ENCODE measurements at regions not wholly inside any gene's neighbourhood (a gene's known extent, or its start where the extent isn't known, plus 50 kb on each side); places are given as distances from the start of the nearest gene placed in this dataset.
"Not testable (repeated sequence)": the region's sequence is repeated elsewhere in the genome, so short reads cannot be mapped to it uniquely, and the experiment has no call there.

GRCh38 chr21:13893617-13894016 lies 284.0 kb downstream of the POTED start:
- not testable (repeated sequence) for H3K4me1 ChIP-seq (ENCODE audit: control insufficient read depth, insufficient read depth, low read length); DNase-seq (ENCODE audit: low read depth); H3K27me3 ChIP-seq (replicated peaks; ENCODE audit: control insufficient read depth, insufficient read depth, low read length); H3K9ac ChIP-seq (ENCODE audit: low read length); H3K9me3 ChIP-seq (ENCODE audit: control insufficient read depth, low read length); H3K4me3 ChIP-seq (ENCODE audit: low read length); H3K36me3 ChIP-seq (ENCODE audit: control insufficient read depth, insufficient read depth, low read length, severe bottlenecking)

- not testable (repeated sequence) for H3K4me1 ChIP-seq (ENCODE audit: control insufficient read depth, insufficient read depth, low read length); H3K9me3 ChIP-seq (ENCODE audit: control insufficient read depth, low read length); H3K4me3 ChIP-seq (ENCODE audit: low read length); DNase-seq (ENCODE audit: low read depth); H3K27me3 ChIP-seq (replicated peaks; ENCODE audit: control insufficient read depth, insufficient read depth, low read length); H3K36me3 ChIP-seq (ENCODE audit: control insufficient read depth, insufficient read depth, low read length, severe bottlenecking); H3K9ac ChIP-seq (ENCODE audit: low read length)
Observed at GRCh38 chr21:13893025-13893424, 283.4 kb downstream of the POTED start.

GRCh38 chr21:13892146-13892751 lies 282.7 kb downstream of the POTED start:
- not testable (repeated sequence) for H3K9me3 ChIP-seq (ENCODE audit: control insufficient read depth, low read length); H3K4me3 ChIP-seq (ENCODE audit: low read length); H3K9ac ChIP-seq (ENCODE audit: low read length); H3K27me3 ChIP-seq (replicated peaks; ENCODE audit: control insufficient read depth, insufficient read depth, low read length); H3K4me1 ChIP-seq (ENCODE audit: control insufficient read depth, insufficient read depth, low read length); H3K36me3 ChIP-seq (ENCODE audit: control insufficient read depth, insufficient read depth, low read length, severe bottlenecking); DNase-seq (ENCODE audit: low read depth)

- H3K9ac ChIP-seq (ENCODE audit: low read length); H3K4me3 ChIP-seq (ENCODE audit: low read length); DNase-seq (ENCODE audit: low read depth): not testable (repeated sequence)
Observed at GRCh38 chr21:13889176-13889575, 279.6 kb downstream of the POTED start.

GRCh38 chr21:13883641-13884395 lies 274.2 kb downstream of the POTED start:
- DNase-seq (ENCODE audit: low read depth); H3K9ac ChIP-seq (ENCODE audit: low read length); H3K36me3 ChIP-seq (ENCODE audit: control insufficient read depth, insufficient read depth, low read length, severe bottlenecking); H3K9me3 ChIP-seq (ENCODE audit: control insufficient read depth, low read length); H3K4me1 ChIP-seq (ENCODE audit: control insufficient read depth, insufficient read depth, low read length); H3K4me3 ChIP-seq (ENCODE audit: low read length); H3K27me3 ChIP-seq (replicated peaks; ENCODE audit: control insufficient read depth, insufficient read depth, low read length): not testable (repeated sequence)

More at GRCh38 chr21:13889176-13889575, 279.6 kb downstream of the POTED start:
- not testable (repeated sequence) for H3K9me3 ChIP-seq (ENCODE audit: control insufficient read depth, low read length); H3K36me3 ChIP-seq (ENCODE audit: control insufficient read depth, insufficient read depth, low read length, severe bottlenecking); H3K27me3 ChIP-seq (replicated peaks; ENCODE audit: control insufficient read depth, insufficient read depth, low read length); H3K4me1 ChIP-seq (ENCODE audit: control insufficient read depth, insufficient read depth, low read length)

GRCh38 chr21:13877503-13877902 lies 267.9 kb downstream of the POTED start:
- not testable (repeated sequence) for H3K4me3 ChIP-seq (ENCODE audit: low read length); H3K4me1 ChIP-seq (ENCODE audit: control insufficient read depth, insufficient read depth, low read length); H3K9me3 ChIP-seq (ENCODE audit: control insufficient read depth, low read length); H3K9ac ChIP-seq (ENCODE audit: low read length); H3K27me3 ChIP-seq (replicated peaks; ENCODE audit: control insufficient read depth, insufficient read depth, low read length); H3K36me3 ChIP-seq (ENCODE audit: control insufficient read depth, insufficient read depth, low read length, severe bottlenecking); DNase-seq (ENCODE audit: low read depth)

GRCh38 chr21:13876999-13877398 lies 267.4 kb downstream of the POTED start:
- not testable (repeated sequence) for H3K36me3 ChIP-seq (ENCODE audit: control insufficient read depth, insufficient read depth, low read length, severe bottlenecking); H3K27me3 ChIP-seq (replicated peaks; ENCODE audit: control insufficient read depth, insufficient read depth, low read length); H3K9ac ChIP-seq (ENCODE audit: low read length); DNase-seq (ENCODE audit: low read depth); H3K4me3 ChIP-seq (ENCODE audit: low read length); H3K4me1 ChIP-seq (ENCODE audit: control insufficient read depth, insufficient read depth, low read length); H3K9me3 ChIP-seq (ENCODE audit: control insufficient read depth, low read length)

GRCh38 chr21:13874001-13874400 lies 264.4 kb downstream of the POTED start:
- not testable (repeated sequence) for H3K9ac ChIP-seq (ENCODE audit: low read length); H3K9me3 ChIP-seq (ENCODE audit: control insufficient read depth, low read length); H3K4me1 ChIP-seq (ENCODE audit: control insufficient read depth, insufficient read depth, low read length); H3K27me3 ChIP-seq (replicated peaks; ENCODE audit: control insufficient read depth, insufficient read depth, low read length); H3K4me3 ChIP-seq (ENCODE audit: low read length); H3K36me3 ChIP-seq (ENCODE audit: control insufficient read depth, insufficient read depth, low read length, severe bottlenecking); DNase-seq (ENCODE audit: low read depth)

- Histone ChIP-seq H3K36me3 (ENCODE audit: control insufficient read depth, insufficient read depth, low read length, severe bottlenecking) (no peaks in the 10 kb centered on the region), H3K27me3 (replicated peaks; ENCODE audit: control insufficient read depth, insufficient read depth, low read length) (no peaks in the 10 kb centered on the region)
Observed at GRCh38 chr21:13854638-13855037, 245.1 kb downstream of the POTED start.

GRCh38 chr21:13850808-13851207 lies 241.2 kb downstream of the POTED start:
- not testable (repeated sequence) for H3K9me3 ChIP-seq (ENCODE audit: control insufficient read depth, low read length); H3K4me3 ChIP-seq (ENCODE audit: low read length); H3K36me3 ChIP-seq (ENCODE audit: control insufficient read depth, insufficient read depth, low read length, severe bottlenecking); H3K9ac ChIP-seq (ENCODE audit: low read length); H3K4me1 ChIP-seq (ENCODE audit: control insufficient read depth, insufficient read depth, low read length); H3K27me3 ChIP-seq (replicated peaks; ENCODE audit: control insufficient read depth, insufficient read depth, low read length); DNase-seq (ENCODE audit: low read depth)

More at GRCh38 chr21:13854638-13855037, 245.1 kb downstream of the POTED start:
- H3K4me3 ChIP-seq (ENCODE audit: low read length), result no peak overlapping the region
- no peak overlapping the region for H3K9ac ChIP-seq (ENCODE audit: low read length)
- no peaks in the 10 kb centered on the region for H3K4me1 ChIP-seq (ENCODE audit: control insufficient read depth, insufficient read depth, low read length)
- no peak for DNase-seq (ENCODE audit: low read depth)
- no peaks in the 10 kb centered on the region for H3K9me3 ChIP-seq (ENCODE audit: control insufficient read depth, low read length)

GRCh38 chr21:13849489-13849888 lies 239.9 kb downstream of the POTED start:
- not testable (repeated sequence) for DNase-seq (ENCODE audit: low read depth); H3K27me3 ChIP-seq (replicated peaks; ENCODE audit: control insufficient read depth, insufficient read depth, low read length); H3K4me1 ChIP-seq (ENCODE audit: control insufficient read depth, insufficient read depth, low read length); H3K9me3 ChIP-seq (ENCODE audit: control insufficient read depth, low read length); H3K9ac ChIP-seq (ENCODE audit: low read length); H3K36me3 ChIP-seq (ENCODE audit: control insufficient read depth, insufficient read depth, low read length, severe bottlenecking); H3K4me3 ChIP-seq (ENCODE audit: low read length)

- not testable (repeated sequence) for H3K9ac ChIP-seq (ENCODE audit: low read length); H3K4me3 ChIP-seq (ENCODE audit: low read length); H3K4me1 ChIP-seq (ENCODE audit: control insufficient read depth, insufficient read depth, low read length); H3K36me3 ChIP-seq (ENCODE audit: control insufficient read depth, insufficient read depth, low read length, severe bottlenecking); DNase-seq (ENCODE audit: low read depth); H3K9me3 ChIP-seq (ENCODE audit: control insufficient read depth, low read length); H3K27me3 ChIP-seq (replicated peaks; ENCODE audit: control insufficient read depth, insufficient read depth, low read length)
Observed at GRCh38 chr21:13846718-13847117, 237.1 kb downstream of the POTED start.

Data from adipocyte (in vitro differentiated cells).